SW480 (cell line): ENCODE measurements at regions not wholly inside any gene's neighbourhood (a gene's known extent, or its start where the extent isn't known, plus 50 kb on each side); places are given as distances from the start of the nearest gene placed in this dataset.
"Not testable (repeated sequence)": the region's sequence is repeated elsewhere in the genome, so short reads cannot be mapped to it uniquely, and the experiment has no call there.

Experiments
- DNase-seq: peaks from one replicate; pipeline ENCODE4 v3.0.0-alpha.2; 2016; ENCODE audit warnings: low spot score

GRCh38 chr3:153373606-153374005, 211.6 kb downstream of the RAP2B start:
- no peak for DNase-seq

GRCh38 chr3:153378366-153378765, 216.3 kb downstream of the RAP2B start:
- not testable (repeated sequence) for DNase-seq

- DNase-seq, result no peak
Measured at GRCh38 chr3:153379516-153379915, 217.5 kb downstream of the RAP2B start.

- no peak for DNase-seq
Measured at GRCh38 chr3:153385343-153385742, 223.3 kb downstream of the RAP2B start.

GRCh38 chr3:153392363-153392762, 230.3 kb downstream of the RAP2B start:
- DNase-seq, result no peak

- DNase-seq, result no peak
Measured at GRCh38 chr3:153394017-153394416, 232.0 kb downstream of the RAP2B start.

- DNase-seq, result no peak
Measured at GRCh38 chr3:153396581-153396980, 234.6 kb downstream of the RAP2B start.

- no peak for DNase-seq
Measured at GRCh38 chr3:153397794-153398193, 235.8 kb downstream of the RAP2B start.

GRCh38 chr3:153399636-153400035, 237.6 kb downstream of the RAP2B start:
- no peak for DNase-seq

GRCh38 chr3:153400641-153401040, 238.6 kb downstream of the RAP2B start:
- no peak for DNase-seq

GRCh38 chr3:153404157-153404556, 242.1 kb downstream of the RAP2B start:
- DNase-seq, result no peak

GRCh38 chr3:153405320-153405719, 243.3 kb downstream of the RAP2B start:
- DNase-seq, result not testable (repeated sequence)

- no peak for DNase-seq
Measured at GRCh38 chr3:153410517-153410916, 248.5 kb downstream of the RAP2B start.

- no peak for DNase-seq
Measured at GRCh38 chr3:153414982-153415381, 253.0 kb downstream of the RAP2B start.

GRCh38 chr3:153422314-153422713, 260.3 kb downstream of the RAP2B start:
- no peak for DNase-seq

GRCh38 chr3:153423820-153424219, 261.8 kb downstream of the RAP2B start:
- DNase-seq, result not testable (repeated sequence)

- DNase-seq, result no peak
Measured at GRCh38 chr3:153426344-153426743, 264.3 kb downstream of the RAP2B start.

GRCh38 chr3:153426803-153427202, 264.8 kb downstream of the RAP2B start:
- DNase-seq, result no peak

GRCh38 chr3:153429821-153430220, 267.8 kb downstream of the RAP2B start:
- no peak for DNase-seq

- no peak for DNase-seq
Measured at GRCh38 chr3:153431076-153431475, 269.1 kb downstream of the RAP2B start.

GRCh38 chr3:153437666-153438065, 275.6 kb downstream of the RAP2B start:
- no peak for DNase-seq

GRCh38 chr3:153438271-153438670, 276.2 kb downstream of the RAP2B start:
- DNase-seq, result no peak

- DNase-seq, result no peak
Measured at GRCh38 chr3:153439780-153440179, 277.8 kb downstream of the RAP2B start.

GRCh38 chr3:153440311-153440710, 278.3 kb downstream of the RAP2B start:
- DNase-seq, result no peak

GRCh38 chr3:153442386-153442785, 280.4 kb downstream of the RAP2B start:
- DNase-seq, result no peak
